Transverse colon (tissue), 4 donors: ENCODE measurements at regions not wholly inside any gene's neighbourhood (a gene's known extent, or its start where the extent isn't known, plus 50 kb on each side); places are given as distances from the start of the nearest gene placed in this dataset.

Experiments used
- DNase-seq: peaks from one replicate; pipeline ENCODE4 v3.0.0-alpha.2; 2019
- H3K27ac ChIP-seq, 4 donors: fragments of 200-600 bp; sonication (generic); 2 replicates each; pipeline ENCODE4 v1.5.1; 2016 to 2018; ENCODE audit warnings: inconsistent platforms in 4 of 4
- H3K27me3 ChIP-seq: fragments of 200-600 bp; sonication (generic); 2 replicates; pipeline ENCODE4 v1.5.1; 2017; ENCODE audit warnings: inconsistent platforms
- H3K36me3 ChIP-seq, 4 donors: fragments of 200-600 bp; sonication (generic); 2 replicates each; pipeline ENCODE4 v1.5.1; 2017 to 2019; ENCODE audit warnings: inconsistent platforms in 4 of 4
- H3K4me1 ChIP-seq, 4 donors: fragments of 200-600 bp; sonication (generic); 2 replicates each; pipeline ENCODE4 v1.5.1; 2017 to 2020; ENCODE audit warnings: inconsistent platforms in 4 of 4
- H3K4me3 ChIP-seq, 4 donors: fragments of 200-600 bp; sonication (generic); 1 replicate in 1 of 4; 2 replicates in 3 of 4; pipeline versions ENCODE4 v1.5.1 to v1.6.1; 2017 to 2019; ENCODE audit warnings: inconsistent platforms in 4 of 4
- H3K9me3 ChIP-seq, 2 donors: fragments of 200-600 bp; sonication (generic); 2 replicates each; pipeline ENCODE4 v1.5.1; 2017 to 2019; ENCODE audit warnings: inconsistent platforms in 2 of 2
- CTCF ChIP-seq, 5 experiments: fragments of 200-600 bp in 3 of 5; fragments of 450-650 bp in 2 of 5; sonication (generic) in 3 of 5; IDR thresholded peaks; 1 replicate in 2 of 5; 2 replicates in 3 of 5; pipeline ENCODE4 v1.5.1; 2016 to 2017; ENCODE audit warnings: antibody characterized with exemption in 5 of 5, inconsistent platforms in 3 of 5, mild to moderate bottlenecking in 2 of 5, moderate library complexity in 1 of 5
- EP300 ChIP-seq: sonication (generic); formaldehyde crosslinking; IDR thresholded peaks from one replicate; pipeline ENCODE4 v1.6.1; 2017; ENCODE audit warnings: antibody characterized with exemption, low read depth
- POLR2A ChIP-seq: fragments of 450-650 bp; IDR thresholded peaks from one replicate; pipeline ENCODE4 v1.6.1; 2016; ENCODE audit warnings: antibody characterized with exemption, mild to moderate bottlenecking, moderate library complexity
- POLR2AphosphoS5 ChIP-seq, 3 donors: sonication (generic); formaldehyde crosslinking; IDR thresholded peaks; one replicate each; pipeline ENCODE4 v1.6.1; 2016; ENCODE audit warnings: antibody characterized with exemption in 3 of 3
- WGBS, 2 donors: methylation state at CpG; one replicate each; pipeline ENCODE4 v1.1.5; 2018; ENCODE audit warnings: low coverage in 1 of 2; 5-methylcytosine and 5-hydroxymethylcytosine counted together
- in situ Hi-C, 4 donors: fragments of 200-750 bp; cut with MboI; loops; one replicate each; pipeline versions ENCODE4 v1.15.0 to v1.15.1; 2017; ENCODE audit warnings: low sequenced_read_pairs in 3 of 4, low pct_ligation_motif_present in 1 of 4, low pct_unique_long_range_greater_than_20kb in 1 of 4
- intact Hi-C: fragments of 100-400 bp; cut with DNase I; formaldehyde crosslinking; loops from one replicate; pipeline ENCODE4 v1.15.1; 2023; ENCODE audit warnings: low total_unique reads

- Histone ChIP-seq H3K27me3 (no peaks in the 10 kb centered on the region), H3K36me3 (no peaks in the 10 kb centered on the region), H3K27ac (no peak overlapping the region), H3K9me3 (no peaks in the 10 kb centered on the region), H3K4me1 (no peaks in the 10 kb centered on the region), H3K4me3 (no peak overlapping the region)
- in situ Hi-C loops = no loop called here
- intact Hi-C loops = no loop called here
- no peak for TF ChIP-seq CTCF (IDR thresholded peaks at IDR 0.05)
- TF ChIP-seq EP300 = no peak
- TF ChIP-seq POLR2AphosphoS5 (IDR thresholded peaks at IDR 0.05) = no peak
- TF ChIP-seq POLR2A = no peak
- WGBS, 2 donors = 71 to 76% methylated on average over 4 of the region's 4 CpGs
- DNase-seq = no peak
These were observed 125.9 kb downstream of the ALX1 start for GRCh38 chr12:85405781-85406522.

- TF ChIP-seq POLR2AphosphoS5 (IDR thresholded peaks at IDR 0.05) = no peak
- TF ChIP-seq POLR2A = no peak
- no peak for TF ChIP-seq CTCF (IDR thresholded peaks at IDR 0.05)
- TF ChIP-seq EP300 = no peak
- H3K27ac ChIP-seq = no peak overlapping the region
- in situ Hi-C loops = no loop called here
- H3K4me3 ChIP-seq = no peak overlapping the region
- H3K9me3 ChIP-seq = no peaks in the 10 kb centered on the region
- 56 to 70% methylated on average over 1 to 2 of the region's 2 CpGs for WGBS, 2 donors
- no peaks in the 10 kb centered on the region for H3K27me3 ChIP-seq
- intact Hi-C loops = no loop called here
- DNase-seq = no peak
- H3K4me1 ChIP-seq = no peaks in the 10 kb centered on the region
- no peaks in the 10 kb centered on the region for H3K36me3 ChIP-seq
These were observed 133.2 kb downstream of the ALX1 start for GRCh38 chr12:85413266-85413665.

GRCh38 chr12:85422762-85423161, 142.7 kb downstream of the ALX1 start:
- intact Hi-C loops (no loop called here), in situ Hi-C loops (no loop called here)
- no peak overlapping the region for H3K27ac ChIP-seq
- peaks cover 0 to 12% (median 0%) of the 10 kb centered on the region in 4 donors for H3K4me1 ChIP-seq
- no peak for DNase-seq
- H3K9me3 ChIP-seq = no peaks in the 10 kb centered on the region
- H3K36me3 ChIP-seq = no peaks in the 10 kb centered on the region
- no peak overlapping the region for H3K4me3 ChIP-seq
- 52 to 86% methylated on average over 2 to 3 of the region's 3 CpGs for WGBS, 2 donors
- H3K27me3 ChIP-seq = peaks cover 3% of the 10 kb centered on the region
- TF ChIP-seq POLR2AphosphoS5 (IDR thresholded peaks at IDR 0.05) = no peak
- no peak for TF ChIP-seq CTCF (IDR thresholded peaks at IDR 0.05)
- no peak for TF ChIP-seq POLR2A
- TF ChIP-seq EP300 = no peak

GRCh38 chr12:85423947-85424346, 143.9 kb downstream of the ALX1 start:
- no peak for DNase-seq
- WGBS, 2 donors = 84 to 87% methylated on average over 3 of the region's 3 CpGs
- in situ Hi-C loops = no loop called here

More at GRCh38 chr12:85423947-85424346, 143.9 kb downstream of the ALX1 start:
- no peak overlapping the region for H3K27ac ChIP-seq
- H3K36me3 ChIP-seq = no peaks in the 10 kb centered on the region
- H3K4me3 ChIP-seq = no peak overlapping the region
- no peaks in the 10 kb centered on the region for H3K9me3 ChIP-seq
- peaks cover 3% of the 10 kb centered on the region for H3K27me3 ChIP-seq
- TF ChIP-seq POLR2A (no peak), POLR2AphosphoS5 (IDR thresholded peaks at IDR 0.05) (no peak), CTCF (IDR thresholded peaks at IDR 0.05) (no peak), EP300 (no peak)
- intact Hi-C loops = no loop called here
- H3K4me1 ChIP-seq = peaks cover 0 to 12% (median 0%) of the 10 kb centered on the region in 4 donors
